Activated naive CD4-positive, alpha-beta T cell treated with Interleukin-2 at 50 U/mL for 16 hours (primary cell): ENCODE measurements at regions not wholly inside any gene's neighbourhood (a gene's known extent, or its start where the extent isn't known, plus 50 kb on each side); places are given as distances from the start of the nearest gene placed in this dataset.
"Not testable (repeated sequence)": the region's sequence is repeated elsewhere in the genome, so short reads cannot be mapped to it uniquely, and the experiment has no call there.

ENCODE experiments used
- DNase-seq: peaks from one replicate; pipeline ENCODE4 v3.0.0-alpha.2; 2020

DNA sequence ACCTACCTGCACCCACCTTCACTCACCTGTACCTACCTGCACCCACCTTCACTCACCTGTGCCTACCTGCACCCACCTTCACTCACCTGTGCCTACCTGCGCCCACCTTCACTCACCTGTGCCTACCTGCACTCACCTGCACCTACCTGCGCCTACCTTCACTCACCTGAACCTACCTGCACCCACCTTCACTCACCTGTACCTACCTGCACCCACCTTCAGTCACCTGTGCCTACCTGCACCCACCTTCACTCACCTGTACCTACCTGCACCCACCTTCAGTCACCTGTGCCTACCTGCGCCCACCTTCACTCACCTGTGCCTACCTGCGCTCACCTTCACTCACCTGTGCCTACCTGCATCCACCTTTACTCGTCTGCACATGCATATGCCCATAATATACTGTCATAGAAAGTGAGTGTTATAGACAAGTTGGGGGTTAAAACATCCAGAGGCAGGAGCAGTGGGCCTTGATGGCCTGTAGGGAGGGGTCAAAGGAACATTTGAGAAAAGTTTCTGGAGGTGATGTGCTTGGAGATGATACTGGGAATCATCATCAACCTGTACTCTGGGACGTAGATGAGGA lies 232.9 kb upstream of the ZFP64 start:
- not testable (repeated sequence) for DNase-seq

DNA sequence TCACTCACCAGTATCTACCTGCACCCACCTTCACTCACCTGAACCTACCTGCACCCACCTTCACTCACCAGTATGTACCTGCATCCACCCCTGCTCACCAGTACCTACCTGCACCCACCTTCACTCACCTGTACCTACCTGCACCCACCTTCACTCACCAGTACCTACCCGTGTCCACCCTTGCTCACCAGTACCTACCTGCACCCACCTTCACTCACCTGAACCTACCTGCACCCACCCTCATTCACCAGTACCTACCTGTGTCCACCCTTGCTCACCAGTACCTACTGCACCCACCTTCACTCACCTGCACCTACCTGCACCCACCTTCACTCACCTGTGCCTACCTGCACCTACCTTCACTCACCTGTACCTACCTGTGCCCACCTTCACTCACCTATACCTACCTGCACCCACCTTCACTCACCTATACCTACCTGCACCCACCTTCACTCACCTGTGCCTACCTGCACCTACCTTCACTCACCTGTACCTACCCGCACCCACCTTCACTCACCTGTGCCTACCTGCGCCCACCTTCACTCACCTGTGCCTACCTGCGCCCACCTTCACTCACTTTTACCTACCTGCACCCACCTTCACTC lies 232.1 kb upstream of the ZFP64 start:
- DNase-seq: not testable (repeated sequence)

DNA sequence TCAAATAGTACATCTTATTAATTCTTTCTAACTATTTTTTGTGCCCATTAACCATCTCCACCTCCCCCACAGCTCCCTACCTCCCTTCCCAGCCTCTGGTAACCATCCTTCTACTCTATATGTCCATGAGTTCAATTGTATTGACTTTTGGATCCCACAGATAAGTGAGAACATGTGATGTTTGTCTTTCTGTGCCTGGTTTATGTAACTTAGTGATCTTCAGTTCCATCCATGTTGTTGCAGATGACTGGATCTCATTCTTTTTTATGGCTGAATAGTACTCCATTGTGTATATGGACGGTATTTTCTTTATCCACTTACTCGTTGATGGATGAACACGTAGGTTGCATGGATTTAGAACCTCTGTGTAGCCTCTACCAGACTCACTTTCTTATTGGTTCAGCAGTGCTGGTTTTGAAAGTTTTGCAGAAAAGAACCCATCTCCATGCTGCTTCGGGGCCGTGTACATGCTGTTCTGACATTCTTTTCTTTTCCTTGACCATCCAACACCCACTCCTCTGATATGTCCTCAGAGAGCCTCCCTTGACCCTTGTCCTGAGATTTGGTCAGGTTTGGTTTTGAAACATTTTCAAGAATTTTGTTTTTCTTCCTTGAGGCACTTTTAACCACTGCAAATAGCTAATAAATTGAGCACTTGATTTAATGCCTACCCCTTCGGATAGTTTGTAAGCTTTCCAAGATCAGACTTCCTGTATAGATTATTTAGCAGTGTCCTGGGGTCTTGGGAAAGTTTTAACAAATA lies 231.2 kb upstream of the ZFP64 start:
- DNase-seq: no peak

GRCh38 chr20:52420805-52421204 lies 229.2 kb upstream of the ZFP64 start:
- no peak for DNase-seq

DNA sequence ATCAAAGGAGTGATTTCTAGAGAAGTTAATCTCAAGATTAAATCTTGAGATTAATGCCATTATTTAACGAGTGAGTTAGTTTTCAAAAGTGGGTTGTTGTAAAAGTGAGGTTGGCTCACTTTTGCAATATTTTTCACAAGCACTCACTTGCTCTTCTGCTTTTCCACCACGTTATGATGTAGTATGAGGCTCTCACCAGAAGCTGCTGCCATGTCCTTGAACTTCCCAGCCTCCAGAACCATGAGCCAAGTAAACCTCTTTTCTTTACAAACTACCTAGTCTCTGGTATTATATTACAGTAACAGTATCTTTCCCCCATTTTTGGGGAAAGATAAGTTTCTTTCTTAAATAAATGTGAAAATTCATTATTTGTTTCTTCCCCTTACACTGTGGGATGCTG lies 227.6 kb upstream of the ZFP64 start:
- no peak for DNase-seq

- DNase-seq: no peak
Measured at GRCh38 chr20:52416953-52417352, 225.4 kb upstream of the ZFP64 start.

GRCh38 chr20:52411611-52412010 lies 220.0 kb upstream of the ZFP64 start:
- no peak for DNase-seq

DNA sequence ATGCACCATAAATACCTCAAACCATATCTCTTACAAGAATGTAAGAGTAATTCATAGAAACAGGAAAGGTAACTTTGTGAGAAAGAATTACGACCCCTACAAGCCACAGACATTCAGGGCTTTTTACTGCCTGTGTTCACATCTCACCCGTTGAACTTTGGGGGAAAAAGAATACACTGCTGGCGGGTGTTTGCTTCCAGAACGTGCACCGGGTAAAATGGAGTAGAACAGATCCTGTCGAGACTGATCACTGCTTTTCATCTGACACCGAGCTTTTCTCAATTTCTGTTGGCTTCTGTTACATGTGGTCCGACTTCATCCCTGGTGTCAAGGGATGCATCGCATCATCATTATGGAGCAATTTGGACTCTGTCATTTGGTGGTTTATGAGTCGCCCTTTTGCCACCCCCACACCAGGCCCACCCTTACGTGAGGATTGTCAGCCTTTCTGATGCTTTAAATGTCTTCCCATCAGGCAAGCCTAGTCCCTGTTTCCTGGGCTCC lies 219.2 kb upstream of the ZFP64 start:
- peak; percentile 17 for DNase-seq

DNA sequence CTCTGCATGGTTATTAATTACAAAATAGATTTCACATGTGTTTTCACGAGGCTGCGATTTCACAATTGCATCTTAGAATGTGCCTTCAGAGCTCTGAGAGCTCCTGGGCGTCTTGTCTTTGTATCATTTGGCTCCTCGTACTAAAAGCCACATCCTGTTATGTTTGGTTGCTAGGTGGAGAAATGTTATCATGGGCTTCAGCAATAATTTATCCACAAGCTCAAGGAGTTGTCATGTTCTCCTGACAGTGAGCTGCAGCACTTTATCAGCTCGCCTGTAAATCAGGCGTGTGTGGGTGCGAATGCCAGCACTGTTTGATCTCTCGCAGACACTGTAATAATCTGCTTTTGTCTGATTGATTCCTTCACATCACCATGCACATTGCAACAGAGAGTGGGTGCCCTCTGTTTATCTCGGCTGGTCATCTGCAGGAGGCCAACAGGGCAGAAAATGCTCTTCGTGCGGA lies 218.6 kb upstream of the ZFP64 start:
- peak; percentile 55 for DNase-seq

DNA sequence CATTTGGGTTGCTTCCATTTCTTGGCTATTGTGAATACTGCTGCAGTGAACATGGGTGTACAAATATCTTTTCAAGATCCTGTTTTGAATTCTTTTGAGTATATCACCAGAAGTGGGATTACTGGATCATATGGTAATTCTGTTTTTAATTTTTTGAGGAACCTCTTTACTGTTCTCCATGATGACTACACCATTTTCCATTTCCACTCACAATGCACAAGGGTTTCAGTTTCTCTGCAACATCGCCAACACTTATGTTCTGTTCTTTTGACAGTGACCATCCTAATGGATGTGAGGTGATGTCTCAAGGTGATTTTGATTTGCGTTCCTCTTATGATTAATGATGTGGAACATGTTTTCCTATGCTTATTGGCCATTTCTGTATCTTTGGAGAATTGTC lies 214.4 kb upstream of the ZFP64 start:
- no peak for DNase-seq

- DNase-seq: no peak
Measured at GRCh38 chr20:52405417-52405816, 213.8 kb upstream of the ZFP64 start.

- DNase-seq: no peak
Measured at GRCh38 chr20:52404671-52405070, 213.1 kb upstream of the ZFP64 start.

DNA sequence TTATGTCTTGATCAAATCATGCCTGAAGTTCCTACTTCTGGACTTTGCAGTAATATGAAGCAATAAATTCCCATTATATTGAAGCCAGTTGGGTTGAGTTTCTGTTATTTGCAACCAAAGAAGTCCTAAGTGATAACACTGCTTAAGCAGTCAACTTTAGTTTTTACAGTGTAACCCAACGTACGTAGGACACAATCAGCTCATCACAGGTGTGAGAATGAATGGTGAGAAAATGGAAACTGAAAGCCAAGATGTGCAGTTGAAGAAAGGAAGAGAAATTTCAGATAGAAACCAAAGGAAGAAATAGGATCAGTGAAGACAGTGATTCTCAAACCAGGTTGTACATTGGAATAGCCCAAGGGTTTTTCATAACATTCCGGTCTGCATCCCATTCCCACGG lies 211.4 kb upstream of the ZFP64 start:
- DNase-seq: no peak

- DNase-seq: no peak
Measured at GRCh38 chr20:52402514-52402913, 210.9 kb upstream of the ZFP64 start.

DNA sequence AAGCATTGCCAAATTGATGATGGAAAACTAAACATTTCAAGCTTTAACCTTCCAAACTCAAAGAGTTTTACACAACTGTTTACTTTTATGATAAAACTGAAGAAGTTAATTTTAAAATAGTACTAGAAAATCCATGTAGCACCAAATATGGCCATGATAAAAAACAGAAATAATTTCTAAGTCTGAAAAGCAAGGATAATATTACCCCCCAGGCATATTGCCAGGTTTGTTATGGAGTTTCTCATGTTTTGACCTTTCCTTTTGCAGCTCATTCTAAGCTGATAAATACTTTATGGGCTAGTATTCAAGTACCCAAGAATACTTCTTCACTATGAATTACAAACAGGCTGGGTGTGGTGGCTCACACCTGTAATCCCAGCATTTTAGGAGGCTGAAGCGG lies 209.9 kb upstream of the ZFP64 start:
- no peak for DNase-seq

DNA sequence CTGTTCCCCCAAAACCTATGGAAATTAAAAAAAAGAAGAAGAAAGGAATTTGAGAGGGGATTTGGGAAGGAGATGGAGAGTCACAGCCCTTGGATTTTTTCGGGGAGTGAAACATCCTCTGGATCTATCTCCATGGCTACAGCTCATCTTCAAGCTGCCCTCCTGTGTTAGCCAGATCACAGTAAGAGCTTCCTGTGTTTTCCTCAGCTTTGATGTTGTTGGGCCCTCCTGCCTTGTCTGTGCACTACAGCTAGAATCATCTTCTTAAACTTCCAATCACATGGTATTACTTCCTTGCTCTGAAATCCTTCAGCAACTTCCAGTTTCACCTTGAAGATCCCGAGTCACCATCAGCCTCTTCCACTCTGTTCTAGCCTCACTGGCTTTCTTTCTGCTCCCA lies 207.8 kb upstream of the ZFP64 start:
- no peak for DNase-seq

DNA sequence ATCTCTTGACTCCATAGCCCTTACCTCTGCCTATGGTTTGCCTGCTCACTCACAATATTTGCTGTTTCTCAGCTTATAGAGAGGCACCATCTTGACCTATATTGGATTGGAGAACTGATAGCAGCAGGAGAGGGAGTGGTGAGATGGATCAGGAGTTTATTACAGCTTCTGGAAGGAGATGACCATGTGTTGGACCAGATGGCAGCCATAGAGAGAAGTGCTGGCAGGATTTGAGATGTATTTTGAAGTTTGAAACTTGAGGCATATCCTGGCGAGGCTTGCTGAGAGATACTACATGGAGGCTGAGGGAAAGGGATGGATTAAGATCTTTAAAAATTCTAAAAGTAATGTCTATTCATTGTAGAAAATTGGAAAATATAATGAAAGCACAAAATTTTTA lies 198.0 kb upstream of the ZFP64 start:
- DNase-seq: no peak

DNA sequence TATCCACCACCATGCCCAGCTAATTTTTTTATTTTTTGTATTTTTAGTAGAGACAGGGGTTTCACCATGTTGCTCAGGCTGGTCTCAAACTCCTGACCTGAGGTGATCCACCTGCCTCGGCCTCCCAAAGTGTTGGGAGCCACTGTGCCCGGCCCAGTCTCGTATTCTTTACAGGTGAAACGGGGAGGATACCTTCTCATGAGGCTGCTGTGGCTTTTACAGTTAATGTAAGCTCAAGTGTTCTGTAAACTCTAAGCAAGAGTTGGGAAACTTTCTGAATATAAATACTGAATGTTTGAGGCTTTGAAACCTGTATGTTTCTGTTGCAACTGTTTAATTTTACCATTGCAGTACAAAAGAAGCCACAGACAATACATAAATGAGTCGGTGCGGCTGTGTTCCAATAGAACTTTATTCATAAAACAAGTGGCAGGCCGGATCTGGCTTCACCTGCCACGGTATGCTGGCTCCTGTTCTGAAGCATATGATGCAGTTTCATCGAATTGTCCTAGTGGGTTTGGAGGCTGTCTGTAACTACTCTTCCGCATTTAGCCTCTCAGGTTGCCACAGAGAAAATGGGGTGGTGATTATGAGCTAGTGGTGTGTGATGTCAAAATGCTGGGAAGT lies 192.5 kb upstream of the ZFP64 start:
- DNase-seq: peak; percentile 6

DNA sequence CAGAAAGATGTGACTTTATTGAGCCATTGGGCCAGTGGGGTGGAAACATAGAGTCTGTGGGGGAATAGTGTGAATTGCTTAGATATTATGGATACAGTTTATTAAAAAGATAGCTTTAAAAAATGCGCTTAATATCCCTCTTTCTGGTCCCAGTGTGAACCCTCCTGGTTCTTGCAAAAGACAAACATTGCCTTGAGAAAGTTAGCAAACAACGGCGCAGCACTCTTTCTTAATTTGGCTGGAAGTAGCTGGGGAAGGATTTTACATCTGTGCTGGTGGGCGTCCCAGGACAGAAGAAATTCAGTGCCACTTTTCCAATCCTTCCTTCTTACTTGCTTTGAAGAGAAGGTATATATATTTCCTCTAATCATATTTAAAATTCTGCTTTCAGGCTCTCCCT lies 191.4 kb upstream of the ZFP64 start:
- no peak for DNase-seq

GRCh38 chr20:52379723-52380336 lies 188.3 kb upstream of the ZFP64 start:
- peak; percentile 40 for DNase-seq

- DNase-seq: no peak
Measured at GRCh38 chr20:52372169-52372568, 180.6 kb upstream of the ZFP64 start.

DNA sequence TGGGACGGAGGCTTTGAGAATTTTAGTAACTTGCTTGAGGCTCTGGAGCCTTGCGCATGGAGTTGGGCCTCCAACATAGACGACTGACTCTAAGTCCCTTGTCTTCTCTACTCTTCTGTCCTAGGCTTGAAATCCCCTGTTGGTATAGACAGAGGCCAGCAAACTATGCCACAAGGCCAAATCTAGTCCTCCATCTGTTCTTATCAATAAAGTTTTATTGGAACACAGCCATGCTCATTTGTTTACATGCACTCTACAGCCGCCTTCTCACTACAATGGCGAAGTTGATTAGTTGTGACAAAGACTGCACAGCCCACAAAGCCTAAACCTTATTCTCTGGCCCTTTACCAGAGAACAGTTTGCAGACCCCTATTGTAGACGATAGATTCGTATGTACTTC lies 174.1 kb upstream of the ZFP64 start:
- DNase-seq: no peak

DNA sequence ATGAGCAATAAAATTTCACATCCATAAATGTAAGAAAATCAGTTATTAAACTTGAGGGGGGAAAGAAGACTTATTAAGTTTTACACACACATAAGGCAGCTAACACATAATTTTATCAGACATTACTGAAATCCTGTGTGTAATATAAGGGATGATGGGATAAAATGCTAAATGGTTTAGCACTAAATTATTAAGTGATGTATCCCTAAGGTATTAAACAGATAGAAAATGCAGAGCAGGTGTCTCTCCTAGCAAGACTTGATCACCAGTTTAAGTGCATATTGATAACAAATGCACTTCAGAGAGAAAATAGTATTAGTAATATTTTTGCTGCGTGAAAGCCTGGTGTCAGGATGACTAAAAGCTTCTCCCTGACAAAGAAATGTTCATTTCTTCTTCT lies 172.8 kb upstream of the ZFP64 start:
- no peak for DNase-seq
